Caco-2 (cell line): ENCODE measurements at regions not wholly inside any gene's neighbourhood (a gene's known extent, or its start where the extent isn't known, plus 50 kb on each side); places are given as distances from the start of the nearest gene placed in this dataset.

Experiments used
- BruUV-seq: library from RNA; stranded (reverse); fragments of 400-500 nt; replicated peaks from 2 replicates; lab custom pipeline; 2021; lab: Mats Ljungman, UMichigan
- CTCF ChIA-PET: fragments of 300-600 bp; sonication (Branson Sonifier 250); formaldehyde crosslinking; loops from one replicate; lab custom pipeline; 2022; ENCODE audit warnings: antibody characterized with exemption; lab: Charles Lee
- POLR2A ChIA-PET: fragments of 300-600 bp; sonication (Branson Sonifier 250); formaldehyde crosslinking; loops from one replicate; lab custom pipeline; 2022; ENCODE audit warnings: antibody characterized with exemption; lab: Charles Lee
- DNase-seq, 2 experiments: peaks; one replicate each; pipeline versions ENCODE4 v3.0.0 to v3.0.0-alpha.2; 2020 to 2022
- H3K27me3 ChIP-seq: replicated peaks from 2 replicates; pipeline ENCODE4 v1.6.0; 2011; ENCODE audit warnings: low read length; ENCODE audit not compliant: control insufficient read depth, insufficient read depth
- H3K36me3 ChIP-seq: 2 replicates; pipeline ENCODE4 v1.5.1; 2011; ENCODE audit warnings: low read length; ENCODE audit not compliant: control insufficient read depth, insufficient read depth
- H3K4me1 ChIP-seq: fragments of 250-450 bp; sonication (Bioruptor Pico); 2 replicates; pipeline ENCODE4 v1.5.1; 2020; ENCODE audit warnings: mild to moderate bottlenecking
- H3K4me3 ChIP-seq: 2 replicates; pipeline ENCODE4 v1.5.1; 2011; ENCODE audit warnings: low read depth, mild to moderate bottlenecking, control low read depth, low read length
- H3K9me3 ChIP-seq: fragments of 250-450 bp; sonication (Bioruptor Pico); 2 replicates; pipeline ENCODE4 v1.5.1; 2020; ENCODE audit warnings: mild to moderate bottlenecking, moderate library complexity
- H3K27ac Mint-ChIP-seq: one replicate; pipeline ENCODE4 v1.8.0; 2022; ENCODE audit warnings: mixed read lengths; ENCODE audit not compliant: unreplicated experiment
- H3K27me3 Mint-ChIP-seq: one replicate; pipeline ENCODE4 v1.8.0; 2022; ENCODE audit warnings: mixed read lengths; ENCODE audit not compliant: insufficient read depth, unreplicated experiment
- H3K36me3 Mint-ChIP-seq: one replicate; pipeline ENCODE4 v1.8.0; 2022; ENCODE audit warnings: mild to moderate bottlenecking, mixed read lengths; ENCODE audit not compliant: insufficient read depth, unreplicated experiment
- H3K4me1 Mint-ChIP-seq: one replicate; pipeline ENCODE4 v1.8.0; 2022; ENCODE audit warnings: low read depth, mixed read lengths; ENCODE audit not compliant: unreplicated experiment
- H3K4me3 Mint-ChIP-seq: one replicate; pipeline ENCODE4 v1.8.0; 2022; ENCODE audit warnings: mild to moderate bottlenecking, moderate library complexity, mixed read lengths; ENCODE audit not compliant: unreplicated experiment
- H3K9me3 Mint-ChIP-seq: one replicate; pipeline ENCODE4 v1.8.0; 2022; ENCODE audit warnings: mixed read lengths; ENCODE audit not compliant: unreplicated experiment
- intact Hi-C: fragments of 100-400 bp; cut with micrococcal nuclease; formaldehyde crosslinking; loops from one replicate; pipeline ENCODE4 v1.10.0; 2022; ENCODE audit not compliant: unreplicated experiment
- TF ChIP-seq, protein P1 (sequence below), 2 experiments: fragments of 200-600 bp in 1 of 2; IDR thresholded peaks; 1 replicate in 1 of 2; 2 replicates in 1 of 2; pipeline versions ENCODE4 v1.5.1 to v1.8.0; 2011 to 2022; ENCODE audit warnings: antibody characterized with exemption in 1 of 2, control low read depth in 1 of 2, inconsistent platforms in 1 of 2, low read depth in 1 of 2, low read length in 1 of 2, mild to moderate bottlenecking in 1 of 2, moderate library complexity in 1 of 2; ENCODE audit not compliant: insufficient read depth in 1 of 2, severe bottlenecking in 1 of 2, unreplicated experiment in 1 of 2

DNA sequence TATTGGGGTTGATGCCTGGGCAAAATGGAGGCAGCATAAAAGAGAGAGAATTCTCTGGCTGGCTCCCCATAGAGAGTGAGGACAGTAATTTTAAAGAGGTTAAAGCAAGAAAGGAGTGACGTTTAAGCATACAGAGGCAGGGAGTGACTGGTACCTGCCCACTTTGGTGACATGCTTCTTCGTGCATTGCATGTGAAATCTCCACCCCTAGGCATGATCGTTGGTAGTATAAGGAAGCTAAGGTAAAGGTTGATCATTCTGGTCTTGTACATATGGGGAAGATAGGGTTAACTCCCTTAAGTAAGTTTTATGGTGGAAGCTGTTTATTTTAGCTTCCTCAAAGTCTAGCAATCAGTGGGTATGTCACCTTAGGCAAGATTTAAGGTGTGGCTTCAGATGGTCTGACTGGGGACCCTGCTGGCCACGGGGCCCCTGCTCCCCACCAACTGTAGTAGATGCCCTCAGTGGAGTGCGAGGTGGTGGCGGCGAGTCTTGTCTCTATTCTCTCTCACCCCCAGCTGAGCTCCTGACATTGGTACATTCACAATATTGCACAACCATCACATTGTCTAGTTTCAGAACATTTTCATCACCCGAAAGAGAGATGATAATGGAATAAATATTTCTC is 797.5 kb upstream of the SPRY2 start:
- intact Hi-C loops = no loop called here
- Histone ChIP-seq H3K4me1 (peaks cover 74% of the 10 kb centered on the region), H3K36me3 (no peaks in the 10 kb centered on the region), H3K4me3 (no peak overlapping the region), H3K9me3 (no peaks in the 10 kb centered on the region), H3K27me3 (no peaks in the 10 kb centered on the region)
- peak overlapping the region; percentile 86 for H3K27ac Mint-ChIP-seq
- peaks cover 12% of the 10 kb centered on the region for H3K36me3 Mint-ChIP-seq
- no TSS peak for BruUV-seq
- TF ChIP-seq, protein P1, sequence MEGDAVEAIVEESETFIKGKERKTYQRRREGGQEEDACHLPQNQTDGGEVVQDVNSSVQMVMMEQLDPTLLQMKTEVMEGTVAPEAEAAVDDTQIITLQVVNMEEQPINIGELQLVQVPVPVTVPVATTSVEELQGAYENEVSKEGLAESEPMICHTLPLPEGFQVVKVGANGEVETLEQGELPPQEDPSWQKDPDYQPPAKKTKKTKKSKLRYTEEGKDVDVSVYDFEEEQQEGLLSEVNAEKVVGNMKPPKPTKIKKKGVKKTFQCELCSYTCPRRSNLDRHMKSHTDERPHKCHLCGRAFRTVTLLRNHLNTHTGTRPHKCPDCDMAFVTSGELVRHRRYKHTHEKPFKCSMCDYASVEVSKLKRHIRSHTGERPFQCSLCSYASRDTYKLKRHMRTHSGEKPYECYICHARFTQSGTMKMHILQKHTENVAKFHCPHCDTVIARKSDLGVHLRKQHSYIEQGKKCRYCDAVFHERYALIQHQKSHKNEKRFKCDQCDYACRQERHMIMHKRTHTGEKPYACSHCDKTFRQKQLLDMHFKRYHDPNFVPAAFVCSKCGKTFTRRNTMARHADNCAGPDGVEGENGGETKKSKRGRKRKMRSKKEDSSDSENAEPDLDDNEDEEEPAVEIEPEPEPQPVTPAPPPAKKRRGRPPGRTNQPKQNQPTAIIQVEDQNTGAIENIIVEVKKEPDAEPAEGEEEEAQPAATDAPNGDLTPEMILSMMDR (IDR thresholded peaks at IDR 0.05; ENCODE audit: insufficient read depth in 1 of 2, low read depth in 1 of 2, low read length in 1 of 2, severe bottlenecking in 1 of 2, unreplicated experiment in 1 of 2) = no peak
- H3K27me3 Mint-ChIP-seq = no peaks in the 10 kb centered on the region
- ChIA-PET CTCF (interaction anchor here (0.6 kb wide), 1 partner anchor 224 kb away, joined by 3 read pairs; no protein-coding TSS in a partner anchor), POLR2A (interaction anchor here (1.4 kb wide), 1 partner anchor 32 kb away, joined by 3 read pairs; no protein-coding TSS in a partner anchor)
- peak overlapping the region; percentile 9 for H3K4me3 Mint-ChIP-seq
- DNase-seq = peak; percentile 73 to 84
- H3K9me3 Mint-ChIP-seq = no peaks in the 10 kb centered on the region
- H3K4me1 Mint-ChIP-seq = peaks cover 55% of the 10 kb centered on the region

DNA sequence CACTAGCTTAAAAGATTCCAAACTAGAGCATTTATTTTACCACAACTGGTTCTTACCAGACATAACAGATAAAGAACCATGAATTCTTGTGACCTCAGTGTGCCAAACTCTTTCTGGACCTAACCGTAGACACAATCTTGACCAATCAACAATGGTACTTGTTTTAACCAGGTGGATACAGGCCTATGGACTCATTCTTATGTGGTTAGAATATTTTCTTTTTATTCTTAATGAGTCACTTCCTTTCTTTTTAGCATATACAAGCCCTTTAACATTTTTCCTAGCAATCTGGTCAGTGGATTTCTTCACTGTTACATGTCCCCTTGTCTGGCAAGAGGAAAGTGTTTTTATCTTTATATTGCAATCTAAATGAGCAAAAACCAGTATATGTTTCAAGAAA is 792.1 kb upstream of the SPRY2 start:
- intact Hi-C loops = no loop called here
- Histone ChIP-seq H3K4me3 (no peak overlapping the region), H3K4me1 (peaks cover 22% of the 10 kb centered on the region), H3K36me3 (no peaks in the 10 kb centered on the region), H3K27me3 (no peaks in the 10 kb centered on the region), H3K9me3 (peaks cover 8% of the 10 kb centered on the region; the same call in 1 of the 2 replicates)
- no peaks in the 10 kb centered on the region for H3K27me3 Mint-ChIP-seq
- H3K36me3 Mint-ChIP-seq = no peaks in the 10 kb centered on the region
- no peak overlapping the region for H3K27ac Mint-ChIP-seq
- peaks cover 28% of the 10 kb centered on the region for H3K9me3 Mint-ChIP-seq
- BruUV-seq = no TSS peak
- TF ChIP-seq, protein P1 (IDR thresholded peaks at IDR 0.05; ENCODE audit: insufficient read depth in 1 of 2, low read depth in 1 of 2, low read length in 1 of 2, severe bottlenecking in 1 of 2, unreplicated experiment in 1 of 2) = no peak
- ChIA-PET CTCF (no interaction called here), POLR2A (no interaction called here)
- H3K4me3 Mint-ChIP-seq = no peak overlapping the region
- peaks cover 12% of the 10 kb centered on the region for H3K4me1 Mint-ChIP-seq
- DNase-seq = no peak

DNA sequence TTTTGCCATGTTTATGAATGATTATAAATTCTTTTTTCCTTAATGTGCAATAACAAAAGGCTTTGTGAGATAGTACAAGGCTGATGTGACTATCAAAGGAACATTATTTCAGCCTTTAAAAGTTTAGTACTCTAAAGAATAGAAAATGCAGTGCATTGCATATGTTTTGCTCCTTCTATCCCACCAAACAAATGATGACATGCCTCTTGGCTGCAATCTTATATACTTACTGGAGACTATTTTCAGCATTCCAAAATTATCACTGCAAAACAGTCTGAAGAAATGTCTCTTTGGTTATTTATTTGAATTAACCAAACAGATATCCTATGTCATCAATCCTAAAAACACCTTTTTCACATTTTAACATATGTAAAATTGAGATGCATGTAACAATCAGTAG is 776.5 kb upstream of the SPRY2 start:
- POLR2A ChIA-PET = no interaction called here
- TF ChIP-seq, protein P1 (IDR thresholded peaks at IDR 0.05; ENCODE audit: insufficient read depth in 1 of 2, low read depth in 1 of 2, low read length in 1 of 2, severe bottlenecking in 1 of 2, unreplicated experiment in 1 of 2) = no peak
- no peaks in the 10 kb centered on the region for H3K4me1 Mint-ChIP-seq
- Histone ChIP-seq H3K27me3 (no peaks in the 10 kb centered on the region), H3K4me1 (no peaks in the 10 kb centered on the region), H3K9me3 (no peaks in the 10 kb centered on the region), H3K4me3 (no peak overlapping the region), H3K36me3 (no peaks in the 10 kb centered on the region)
- CTCF ChIA-PET = no interaction called here
- H3K27me3 Mint-ChIP-seq = no peaks in the 10 kb centered on the region
- H3K9me3 Mint-ChIP-seq = no peaks in the 10 kb centered on the region
- intact Hi-C loops = no loop called here
- no peaks in the 10 kb centered on the region for H3K36me3 Mint-ChIP-seq
- H3K27ac Mint-ChIP-seq = no peak overlapping the region
- H3K4me3 Mint-ChIP-seq = no peak overlapping the region
- BruUV-seq = no TSS peak
- DNase-seq = no peak
